Hepatocyte (in vitro differentiated cells): ENCODE measurements at regions not wholly inside any gene's neighbourhood (a gene's known extent, or its start where the extent isn't known, plus 50 kb on each side); places are given as distances from the start of the nearest gene placed in this dataset.

Experiments
- DNase-seq: peaks from one replicate; pipeline ENCODE4 v3.0.0-alpha.2; 2016; ENCODE audit warnings: low spot score
- H2AFZ ChIP-seq: fragments of 200-600 bp; sonication (generic); 2 replicates; pipeline ENCODE4 v1.6.0; 2016; ENCODE audit warnings: antibody characterized with exemption, mild to moderate bottlenecking
- H3K27ac ChIP-seq: fragments of 200-600 bp; sonication (generic); 2 replicates; pipeline ENCODE4 v1.5.1; 2016; ENCODE audit warnings: mild to moderate bottlenecking
- H3K27me3 ChIP-seq: fragments of 200-600 bp; sonication (generic); 2 replicates; pipeline ENCODE4 v1.6.1; 2016
- H3K36me3 ChIP-seq: fragments of 200-600 bp; sonication (generic); replicated peaks from 2 replicates; pipeline ENCODE4 v1.5.1; 2016; ENCODE audit warnings: low read depth; ENCODE audit not compliant: insufficient read depth
- H3K4me1 ChIP-seq: fragments of 200-600 bp; sonication (generic); 2 replicates; pipeline ENCODE4 v1.5.1; 2016; ENCODE audit warnings: mild to moderate bottlenecking, moderate library complexity; ENCODE audit not compliant: insufficient read depth
- H3K4me2 ChIP-seq: fragments of 200-600 bp; sonication (generic); 2 replicates; pipeline ENCODE4 v1.6.0; 2016
- H3K4me3 ChIP-seq: fragments of 200-600 bp; sonication (generic); 2 replicates; pipeline ENCODE4 v1.5.1; 2016; ENCODE audit warnings: mild to moderate bottlenecking
- H3K79me2 ChIP-seq: fragments of 200-600 bp; sonication (generic); 2 replicates; pipeline ENCODE4 v1.6.0; 2017; ENCODE audit warnings: mild to moderate bottlenecking
- H3K9me2 ChIP-seq: fragments of 200-600 bp; sonication (generic); replicated peaks from 2 replicates; pipeline ENCODE4 v1.6.0; 2017; ENCODE audit warnings: mild to moderate bottlenecking; ENCODE audit not compliant: insufficient read depth
- H3K9me3 ChIP-seq: fragments of 200-600 bp; sonication (generic); 2 replicates; pipeline ENCODE4 v1.5.1; 2016; ENCODE audit warnings: low read depth, mild to moderate bottlenecking
- H4K20me1 ChIP-seq: fragments of 200-600 bp; sonication (generic); 2 replicates; pipeline ENCODE4 v1.6.0; 2016; ENCODE audit warnings: mild to moderate bottlenecking; ENCODE audit not compliant: insufficient read depth, poor library complexity, severe bottlenecking
- CTCF ChIP-seq: fragments of 200-600 bp; sonication (generic); IDR thresholded peaks from 2 replicates; pipeline ENCODE4 v1.5.1; 2016; ENCODE audit warnings: antibody characterized with exemption, mild to moderate bottlenecking; ENCODE audit not compliant: poor library complexity
- EZH2 ChIP-seq: fragments of 200-600 bp; sonication (generic); IDR thresholded peaks from 2 replicates; pipeline ENCODE4 v1.6.1; 2016; ENCODE audit warnings: antibody characterized with exemption, mild to moderate bottlenecking, borderline replicate concordance
- EZH2phosphoT487 ChIP-seq: fragments of 200-600 bp; sonication (generic); IDR thresholded peaks from one replicate; pipeline ENCODE4 v1.6.1; 2018; ENCODE audit warnings: antibody characterized with exemption, mild to moderate bottlenecking, low read depth, moderate library complexity; ENCODE audit not compliant: unreplicated experiment, severe bottlenecking
- WGBS: methylation state at CpG from one replicate; pipeline ENCODE4 v1.1.6; 2016; ENCODE audit warnings: low lambda C conversion rate; ENCODE audit errors: missing lambda C conversion rate; 5-methylcytosine and 5-hydroxymethylcytosine counted together

GRCh38 chr10:71038921-71039320 is 150.6 kb upstream of the PCBD1 start:
- no peaks in the 10 kb centered on the region for H3K9me2 ChIP-seq
- no peaks in the 10 kb centered on the region for H3K4me1 ChIP-seq
- WGBS = 92% methylated on average over 2 of the region's 2 CpGs
- no peaks in the 10 kb centered on the region for H3K27me3 ChIP-seq
- no peak overlapping the region for H3K4me2 ChIP-seq
- no peaks in the 10 kb centered on the region for H3K79me2 ChIP-seq
- no peak for TF ChIP-seq CTCF
- no peak for TF ChIP-seq EZH2
- TF ChIP-seq EZH2phosphoT487 = no peak
- no peak overlapping the region for H2AFZ ChIP-seq
- H4K20me1 ChIP-seq = no peaks in the 10 kb centered on the region
- H3K9me3 ChIP-seq = no peaks in the 10 kb centered on the region
- no peak overlapping the region for H3K27ac ChIP-seq
- DNase-seq = no peak
- H3K36me3 ChIP-seq = no peaks in the 10 kb centered on the region
- H3K4me3 ChIP-seq = no peak overlapping the region

- 95% methylated on average over 9 of the region's 9 CpGs for WGBS
- H3K9me3 ChIP-seq = no peaks in the 10 kb centered on the region
- H2AFZ ChIP-seq = no peak overlapping the region
- H3K4me3 ChIP-seq = no peak overlapping the region
- no peak overlapping the region for H3K27ac ChIP-seq
- H3K4me1 ChIP-seq = no peaks in the 10 kb centered on the region
- H3K4me2 ChIP-seq = no peak overlapping the region
- no peaks in the 10 kb centered on the region for H4K20me1 ChIP-seq
- H3K79me2 ChIP-seq = no peaks in the 10 kb centered on the region
- H3K27me3 ChIP-seq = no peaks in the 10 kb centered on the region
- TF ChIP-seq CTCF = no peak
- no peak for TF ChIP-seq EZH2
- TF ChIP-seq EZH2phosphoT487 = no peak
- DNase-seq = no peak
- H3K9me2 ChIP-seq = no peaks in the 10 kb centered on the region
- H3K36me3 ChIP-seq = no peaks in the 10 kb centered on the region
These were observed 151.2 kb upstream of the PCBD1 start for GRCh38 chr10:71039551-71039950.

- H3K9me3 ChIP-seq = no peaks in the 10 kb centered on the region
- no peak for DNase-seq
- whole genome bisulfite sequencing = 78% methylated on average over 4 of the region's 4 CpGs
These were observed 152.0 kb upstream of the PCBD1 start for GRCh38 chr10:71040343-71040742.

More at GRCh38 chr10:71040343-71040742, 152.0 kb upstream of the PCBD1 start:
- TF ChIP-seq EZH2phosphoT487 = no peak
- no peak for TF ChIP-seq CTCF
- no peak for TF ChIP-seq EZH2
- no peak overlapping the region for H3K4me2 ChIP-seq
- no peaks in the 10 kb centered on the region for H4K20me1 ChIP-seq
- H3K9me2 ChIP-seq = no peaks in the 10 kb centered on the region
- no peaks in the 10 kb centered on the region for H3K4me1 ChIP-seq
- H3K36me3 ChIP-seq = no peaks in the 10 kb centered on the region
- H3K4me3 ChIP-seq = no peak overlapping the region
- no peaks in the 10 kb centered on the region for H3K27me3 ChIP-seq
- no peak overlapping the region for H2AFZ ChIP-seq
- no peaks in the 10 kb centered on the region for H3K79me2 ChIP-seq
- H3K27ac ChIP-seq = no peak overlapping the region
